ENCODE measurements at regions not wholly inside any gene's neighbourhood (a gene's known extent, or its start where the extent isn't known, plus 50 kb on each side); places are given as distances from the start of the nearest gene placed in this dataset.

DNA sequence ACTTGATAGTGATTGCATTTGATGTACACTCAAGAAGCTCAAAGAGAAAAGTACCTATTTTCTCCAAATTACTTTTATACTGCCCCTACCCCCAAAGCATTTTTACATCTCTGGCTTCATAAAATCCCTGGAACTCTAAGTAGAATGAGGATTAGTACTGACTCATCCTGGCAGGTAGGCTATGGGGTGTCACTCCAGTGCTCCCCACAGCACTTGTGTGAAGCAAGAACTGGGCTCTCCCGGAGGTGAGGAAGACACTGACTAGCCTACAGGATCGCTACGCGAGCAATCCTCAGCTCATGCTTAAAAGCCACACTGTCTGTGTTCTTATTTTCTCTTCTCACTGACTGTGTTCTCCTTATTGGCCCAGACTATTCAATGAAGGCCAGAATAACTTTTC is 90.4 kb upstream of the NDP start:
- ChIA-PET POLR2A (no interaction called here), CTCF (ENCODE audit: low intra/inter-chr PET ratio, low total read pairs) (no interaction called here)
- H3K9ac ChIP-seq (ENCODE audit: insufficient read depth, low read depth, low read length) = no peak overlapping the region
- no peak overlapping the region for H3K4me3 ChIP-seq (replicated peaks in 1 of 3; ENCODE audit: insufficient read depth in 1 of 3, low read depth in 2 of 3, low read length in 3 of 3)
- DNase-seq (ENCODE audit: low spot score) (no peak), FAIRE-seq (no peak), ATAC-seq (no peak)
- no peaks in the 10 kb centered on the region for H3K36me3 ChIP-seq (replicated peaks in 1 of 2; ENCODE audit: control insufficient read depth in 1 of 2, insufficient read depth in 2 of 2, low read length in 2 of 2)
- in situ Hi-C loops (cut with HindIII; ENCODE audit: extremely low pct_ligation_motif_present, low pct_unique_long_range_greater_than_20kb) (no loop called here), intact Hi-C loops (cut with micrococcal nuclease; ENCODE audit: unreplicated experiment) (no loop called here)
- no peak overlapping the region for H2AFZ ChIP-seq (ENCODE audit: low read length)
- no peaks in the 10 kb centered on the region for H3K4me1 ChIP-seq (ENCODE audit: insufficient read depth, low read length)
- H3K79me2 ChIP-seq (ENCODE audit: insufficient read depth, low read length) = no peaks in the 10 kb centered on the region
- no peaks in the 10 kb centered on the region for H4K20me1 ChIP-seq (ENCODE audit: insufficient read depth, low read length)
- H3K27me3 ChIP-seq (ENCODE audit: control insufficient read depth in 1 of 2, insufficient read depth in 2 of 2, low read length in 2 of 2) = no peaks in the 10 kb centered on the region; a peak in 1 of 5 replicates
- no TSS peak for BruUV-seq (replicated peaks)
- 54% methylated on average over 4 of the region's 4 CpGs for WGBS (ENCODE audit: low lambda C conversion rate)
- H3K9me3 ChIP-seq (ENCODE audit: low read length) = no peaks in the 10 kb centered on the region
- no peak for TF ChIP-seq SOX5 (CRISPR knock-in tag; IDR thresholded peaks at IDR 0.05; ENCODE audit: borderline replicate concordance)
- no peak for TF ChIP-seq SYNCRIP (IDR thresholded peaks at IDR 0.05; ENCODE audit: insufficient read depth, low read depth, low read length)
- TF ChIP-seq ZNF564 (CRISPR knock-in tag; IDR thresholded peaks at IDR 0.05) = no peak
- TF ChIP-seq, protein P1, sequence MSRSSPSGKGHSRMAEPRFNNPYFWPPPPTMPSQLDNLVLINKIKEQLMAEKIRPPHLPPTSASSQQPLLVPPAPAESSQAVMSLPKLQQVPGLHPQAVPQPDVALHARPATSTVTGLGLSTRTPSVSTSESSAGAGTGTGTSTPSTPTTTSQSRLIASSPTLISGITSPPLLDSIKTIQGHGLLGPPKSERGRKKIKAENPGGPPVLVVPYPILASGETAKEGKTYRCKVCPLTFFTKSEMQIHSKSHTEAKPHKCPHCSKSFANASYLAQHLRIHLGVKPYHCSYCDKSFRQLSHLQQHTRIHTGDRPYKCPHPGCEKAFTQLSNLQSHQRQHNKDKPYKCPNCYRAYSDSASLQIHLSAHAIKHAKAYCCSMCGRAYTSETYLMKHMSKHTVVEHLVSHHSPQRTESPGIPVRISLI (CRISPR knock-in tag; IDR thresholded peaks at IDR 0.05; ENCODE audit: borderline replicate concordance) = no peak
- TF ChIP-seq, protein P2, sequence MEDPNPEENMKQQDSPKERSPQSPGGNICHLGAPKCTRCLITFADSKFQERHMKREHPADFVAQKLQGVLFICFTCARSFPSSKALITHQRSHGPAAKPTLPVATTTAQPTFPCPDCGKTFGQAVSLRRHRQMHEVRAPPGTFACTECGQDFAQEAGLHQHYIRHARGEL (CRISPR knock-in tag; IDR thresholded peaks at IDR 0.05) = no peak
- TF ChIP-seq NFYB (CRISPR knock-in tag; IDR thresholded peaks at IDR 0.05) = no peak
- no peak overlapping the region for H3K4me2 ChIP-seq (ENCODE audit: low read depth, low read length)
- H3K27ac ChIP-seq (ENCODE audit: extremely low read length, insufficient read depth, low read length) = no peak overlapping the region

DNA sequence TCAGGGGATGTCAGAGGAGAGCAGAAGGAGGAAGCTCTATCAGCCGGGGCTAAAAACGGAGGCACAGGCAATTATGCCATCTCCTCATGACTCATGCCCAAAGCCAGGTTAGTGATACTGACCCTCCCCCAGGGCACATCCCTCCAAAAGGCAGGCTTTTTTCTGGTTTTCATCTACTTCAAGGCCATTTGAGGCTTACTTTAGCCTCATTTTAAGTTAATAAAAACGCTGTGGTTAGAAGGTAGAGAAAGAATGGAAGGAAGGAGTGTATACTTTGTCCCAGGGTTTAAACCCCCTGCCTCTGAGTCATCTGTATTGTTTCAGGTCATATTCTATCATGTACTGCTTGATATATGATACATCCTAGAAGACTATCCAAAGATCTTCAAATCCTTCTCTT is 89.7 kb upstream of the NDP start:
- FAIRE-seq (no peak), ATAC-seq (no peak), DNase-seq (ENCODE audit: low spot score) (no peak)
- no TSS peak for BruUV-seq (replicated peaks)
- no peaks in the 10 kb centered on the region for H3K4me1 ChIP-seq (ENCODE audit: insufficient read depth, low read length)
- intact Hi-C loops (cut with micrococcal nuclease; ENCODE audit: unreplicated experiment) = no loop called here
- POLR2A ChIA-PET = no interaction called here
- H3K36me3 ChIP-seq (replicated peaks in 1 of 2; ENCODE audit: control insufficient read depth in 1 of 2, insufficient read depth in 2 of 2, low read length in 2 of 2) = no peaks in the 10 kb centered on the region
- CTCF ChIA-PET (ENCODE audit: low intra/inter-chr PET ratio, low total read pairs) = no interaction called here
- no peak overlapping the region for H3K4me2 ChIP-seq (ENCODE audit: low read depth, low read length)
- no peaks in the 10 kb centered on the region for H3K9me3 ChIP-seq (ENCODE audit: low read length)
- 6% methylated on average over 1 of the region's 3 CpGs for WGBS (ENCODE audit: low lambda C conversion rate)
- no peak overlapping the region for H2AFZ ChIP-seq (ENCODE audit: low read length)
- no peak overlapping the region for H3K9ac ChIP-seq (ENCODE audit: insufficient read depth, low read depth, low read length)
- no peak overlapping the region for H3K27ac ChIP-seq (ENCODE audit: extremely low read length, insufficient read depth, low read length)
- no peaks in the 10 kb centered on the region; a peak in 1 of 5 replicates for H3K27me3 ChIP-seq (ENCODE audit: control insufficient read depth in 1 of 2, insufficient read depth in 2 of 2, low read length in 2 of 2)
- H4K20me1 ChIP-seq (ENCODE audit: insufficient read depth, low read length) = no peaks in the 10 kb centered on the region
- H3K79me2 ChIP-seq (ENCODE audit: insufficient read depth, low read length) = no peaks in the 10 kb centered on the region
- H3K4me3 ChIP-seq (replicated peaks in 1 of 3; ENCODE audit: insufficient read depth in 1 of 3, low read depth in 2 of 3, low read length in 3 of 3) = no peak overlapping the region
- in situ Hi-C loops (cut with HindIII; ENCODE audit: extremely low pct_ligation_motif_present, low pct_unique_long_range_greater_than_20kb) = no loop called here
- TF ChIP-seq TBX3 (IDR thresholded peaks at IDR 0.05; ENCODE audit: borderline replicate concordance) = no peak
- TF ChIP-seq, protein P3, sequence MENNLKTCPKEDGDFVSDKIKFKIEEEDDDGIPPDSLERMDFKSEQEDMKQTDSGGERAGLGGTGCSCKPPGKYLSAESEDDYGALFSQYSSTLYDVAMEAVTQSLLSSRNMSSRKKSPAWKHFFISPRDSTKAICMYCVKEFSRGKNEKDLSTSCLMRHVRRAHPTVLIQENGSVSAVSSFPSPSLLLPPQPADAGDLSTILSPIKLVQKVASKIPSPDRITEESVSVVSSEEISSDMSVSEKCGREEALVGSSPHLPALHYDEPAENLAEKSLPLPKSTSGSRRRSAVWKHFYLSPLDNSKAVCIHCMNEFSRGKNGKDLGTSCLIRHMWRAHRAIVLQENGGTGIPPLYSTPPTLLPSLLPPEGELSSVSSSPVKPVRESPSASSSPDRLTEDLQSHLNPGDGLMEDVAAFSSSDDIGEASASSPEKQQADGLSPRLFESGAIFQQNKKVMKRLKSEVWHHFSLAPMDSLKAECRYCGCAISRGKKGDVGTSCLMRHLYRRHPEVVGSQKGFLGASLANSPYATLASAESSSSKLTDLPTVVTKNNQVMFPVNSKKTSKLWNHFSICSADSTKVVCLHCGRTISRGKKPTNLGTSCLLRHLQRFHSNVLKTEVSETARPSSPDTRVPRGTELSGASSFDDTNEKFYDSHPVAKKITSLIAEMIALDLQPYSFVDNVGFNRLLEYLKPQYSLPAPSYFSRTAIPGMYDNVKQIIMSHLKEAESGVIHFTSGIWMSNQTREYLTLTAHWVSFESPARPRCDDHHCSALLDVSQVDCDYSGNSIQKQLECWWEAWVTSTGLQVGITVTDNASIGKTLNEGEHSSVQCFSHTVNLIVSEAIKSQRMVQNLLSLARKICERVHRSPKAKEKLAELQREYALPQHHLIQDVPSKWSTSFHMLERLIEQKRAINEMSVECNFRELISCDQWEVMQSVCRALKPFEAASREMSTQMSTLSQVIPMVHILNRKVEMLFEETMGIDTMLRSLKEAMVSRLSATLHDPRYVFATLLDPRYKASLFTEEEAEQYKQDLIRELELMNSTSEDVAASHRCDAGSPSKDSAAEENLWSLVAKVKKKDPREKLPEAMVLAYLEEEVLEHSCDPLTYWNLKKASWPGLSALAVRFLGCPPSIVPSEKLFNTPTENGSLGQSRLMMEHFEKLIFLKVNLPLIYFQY (CRISPR knock-in tag; IDR thresholded peaks at IDR 0.05; ENCODE audit: borderline replicate concordance) = no peak
- TF ChIP-seq ZNF737 (CRISPR knock-in tag; IDR thresholded peaks at IDR 0.05; ENCODE audit: borderline replicate concordance) = no peak
- TF ChIP-seq SNAI1 (CRISPR knock-in tag; IDR thresholded peaks at IDR 0.05; ENCODE audit: borderline replicate concordance) = no peak
- TF ChIP-seq SETDB1 (CRISPR knock-in tag; IDR thresholded peaks at IDR 0.05; ENCODE audit: borderline replicate concordance) = no peak
- TF ChIP-seq CENPX (CRISPR knock-in tag; IDR thresholded peaks at IDR 0.05) = no peak
- no peak for TF ChIP-seq ZNF207 (IDR thresholded peaks at IDR 0.05; ENCODE audit: borderline replicate concordance)
